H1 (cell line): ENCODE measurements at regions not wholly inside any gene's neighbourhood (a gene's known extent, or its start where the extent isn't known, plus 50 kb on each side); places are given as distances from the start of the nearest gene placed in this dataset.

ENCODE experiments used
- CBX5 ChIP-seq: fragments of 300-800, 300-1000 bp; sonication (generic); IDR thresholded peaks from 2 replicates; pipeline ENCODE4 v1.7.1; 2016; ENCODE audit warnings: antibody characterized with exemption, low read length, low read depth
- EZH2 ChIP-seq: fragments of 200-600 bp; sonication (generic); IDR thresholded peaks from 2 replicates; pipeline ENCODE4 v1.7.1; 2012; ENCODE audit warnings: low read depth, mild to moderate bottlenecking, moderate library complexity, low read length, inconsistent platforms; ENCODE audit not compliant: severe bottlenecking
- GABPA ChIP-seq: IDR thresholded peaks from 2 replicates; pipeline ENCODE4 v1.6.1; 2011; ENCODE audit warnings: mild to moderate bottlenecking, low read length, moderate library complexity, borderline replicate concordance; ENCODE audit not compliant: insufficient read depth
- KDM4A ChIP-seq: IDR thresholded peaks from one replicate; pipeline ENCODE4 v1.7.1; 2012; ENCODE audit warnings: low read depth, mild to moderate bottlenecking, moderate library complexity, low read length, inconsistent platforms; ENCODE audit not compliant: severe bottlenecking
- TEAD4 ChIP-seq: IDR thresholded peaks from 2 replicates; pipeline ENCODE4 v1.6.1; 2012; ENCODE audit warnings: low read depth, low read length, inconsistent platforms, mixed read lengths

DNA sequence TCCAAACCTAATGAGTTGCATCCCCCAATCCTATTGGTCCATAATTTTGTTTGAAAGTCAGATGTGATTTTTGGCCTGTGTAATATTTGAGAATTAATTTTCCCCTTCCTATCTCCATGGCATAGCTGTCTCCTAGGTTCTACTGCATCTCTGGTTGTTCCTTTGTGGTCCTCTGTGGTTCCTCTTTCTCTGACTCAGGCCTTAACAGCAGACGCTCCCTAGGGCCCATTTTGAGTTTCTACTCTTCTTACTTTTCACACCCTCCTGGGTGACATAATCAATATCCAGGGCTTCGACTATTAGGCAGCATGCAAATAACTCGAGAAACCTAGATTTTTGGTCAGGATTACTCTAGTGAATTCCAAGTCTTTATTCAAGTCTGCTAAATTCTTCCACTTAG, 160.7 kb downstream of the RFC3 start (continued):
- TF ChIP-seq GABPA: no peak
- no peak for TF ChIP-seq TEAD4
- TF ChIP-seq KDM4A: no peak
- TF ChIP-seq CBX5: no peak
- TF ChIP-seq EZH2: no peak
